ENCODE measurements at regions not wholly inside any gene's neighbourhood (a gene's known extent, or its start where the extent isn't known, plus 50 kb on each side); places are given as distances from the start of the nearest gene placed in this dataset.

- Mint-ChIP-seq H3K27me3 (ENCODE audit: low read depth in 3 of 3) (peaks cover 0 to 4% (median 0%) of the 10 kb centered on the region in 3 donors), H3K9me3 (peaks cover 0 to 13% (median 3%) of the 10 kb centered on the region in 6 donors), H3K4me3 (no peak overlapping the region), H3K36me3 (peaks cover 0 to 4% (median 0%) of the 10 kb centered on the region in 3 donors), H3K27ac (no peak overlapping the region), H3K4me1 (no peaks in the 10 kb centered on the region)
- DNase-seq = no peak
Observed at GRCh38 chr12:115093261-115093660, 409.3 kb upstream of the TBX3 start.

- H3K27ac Mint-ChIP-seq = no peak overlapping the region
- H3K4me3 Mint-ChIP-seq = no peak overlapping the region
- peaks cover 0 to 4% (median 0%) of the 10 kb centered on the region in 3 donors for H3K36me3 Mint-ChIP-seq
- no peaks in the 10 kb centered on the region for H3K4me1 Mint-ChIP-seq
- no peak for DNase-seq
- peaks cover 0 to 2% (median 1%) of the 10 kb centered on the region in 3 donors for H3K27me3 Mint-ChIP-seq (ENCODE audit: low read depth in 3 of 3)
- H3K9me3 Mint-ChIP-seq = peaks cover 0 to 12% (median 2%) of the 10 kb centered on the region in 6 donors
Observed at GRCh38 chr12:115090783-115091182, 406.8 kb upstream of the TBX3 start.

DNA sequence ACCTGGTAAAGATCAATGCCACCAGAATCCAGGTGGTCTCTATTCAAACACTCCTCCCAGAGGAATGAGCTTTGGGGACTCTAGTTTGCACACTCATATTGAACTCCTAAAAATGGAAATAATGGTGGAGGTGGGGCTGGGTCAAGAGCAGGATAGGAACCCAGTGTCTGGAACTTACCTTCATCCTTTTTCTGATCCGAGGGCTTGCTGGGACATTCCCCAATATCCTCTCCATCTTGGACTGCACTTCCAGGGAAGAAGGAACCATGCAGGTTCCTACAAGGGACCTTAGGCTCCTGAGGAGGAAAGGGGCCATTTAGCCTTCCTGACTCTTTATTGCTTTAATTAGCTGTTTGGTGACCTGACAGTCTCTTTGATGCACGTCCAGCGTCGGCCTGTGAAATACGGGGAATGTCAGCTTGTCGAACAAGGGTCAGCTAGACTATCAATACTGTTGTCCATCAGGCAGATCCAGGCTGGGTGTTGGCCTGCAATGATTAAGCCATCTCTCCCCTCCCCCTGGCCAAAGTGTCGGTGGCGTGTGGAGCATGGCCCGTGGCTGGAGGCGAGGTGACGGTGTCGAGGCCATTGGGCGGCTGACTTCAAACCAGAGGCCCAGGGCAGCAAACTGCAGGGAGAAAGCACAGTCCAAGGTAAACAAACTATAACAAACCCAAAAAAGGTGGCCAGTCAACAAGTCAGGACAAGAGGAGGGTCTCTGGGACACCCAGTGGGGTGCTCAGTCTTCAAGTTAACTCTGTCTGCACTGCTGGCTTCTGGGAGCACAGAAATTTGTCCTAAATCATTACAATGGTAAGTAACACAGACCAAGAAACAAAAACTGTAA is 405.2 kb upstream of the TBX3 start:
- Mint-ChIP-seq H3K9me3 (peaks cover 0 to 12% (median under 1%) of the 10 kb centered on the region in 6 donors), H3K4me1 (no peaks in the 10 kb centered on the region), H3K27ac (no peak overlapping the region), H3K36me3 (peaks cover 0 to 4% (median 0%) of the 10 kb centered on the region in 3 donors), H3K27me3 (ENCODE audit: low read depth in 3 of 3) (peaks cover 0 to 1% (median 0%) of the 10 kb centered on the region in 3 donors), H3K4me3 (no peak overlapping the region)
- no peak for DNase-seq

DNA sequence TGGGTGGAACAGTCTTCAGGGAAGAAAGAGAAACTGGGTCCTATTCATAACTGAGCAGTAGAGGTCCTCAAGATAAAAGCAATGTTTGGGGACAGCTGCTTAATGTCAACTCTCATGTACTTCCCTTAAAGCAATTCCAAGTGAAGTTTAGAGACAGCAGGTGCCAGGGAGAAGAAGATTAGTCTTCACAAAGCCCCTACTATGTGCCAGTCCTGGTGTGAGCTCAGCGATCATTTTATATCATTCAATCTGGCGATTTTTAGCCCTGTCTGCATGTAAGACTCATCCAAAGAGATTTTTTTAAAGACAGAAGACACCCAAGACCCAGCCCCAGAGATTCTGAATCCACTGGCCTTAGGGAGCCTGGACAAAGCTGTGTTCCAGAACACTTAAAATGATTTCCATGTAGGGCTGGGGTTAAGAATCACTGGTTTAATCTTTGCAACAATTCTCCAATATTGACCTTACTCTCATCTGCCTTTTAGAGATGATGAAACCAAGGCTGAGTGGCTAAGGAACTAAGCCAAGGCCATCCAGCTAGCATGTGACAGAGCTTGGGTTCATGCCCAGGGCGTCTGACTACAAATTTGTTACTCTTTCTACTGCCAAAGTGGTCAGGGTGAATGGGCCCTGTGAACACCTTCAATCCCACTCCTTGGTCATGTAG is 404.5 kb upstream of the TBX3 start:
- Mint-ChIP-seq H3K36me3 (peaks cover 0 to 4% (median 0%) of the 10 kb centered on the region in 3 donors), H3K27me3 (ENCODE audit: low read depth in 3 of 3) (peaks cover 0 to 1% (median 0%) of the 10 kb centered on the region in 3 donors), H3K27ac (no peak overlapping the region), H3K9me3 (peaks cover 0 to 12% (median 1%) of the 10 kb centered on the region in 6 donors), H3K4me3 (no peak overlapping the region), H3K4me1 (no peaks in the 10 kb centered on the region)
- DNase-seq = no peak

DNA sequence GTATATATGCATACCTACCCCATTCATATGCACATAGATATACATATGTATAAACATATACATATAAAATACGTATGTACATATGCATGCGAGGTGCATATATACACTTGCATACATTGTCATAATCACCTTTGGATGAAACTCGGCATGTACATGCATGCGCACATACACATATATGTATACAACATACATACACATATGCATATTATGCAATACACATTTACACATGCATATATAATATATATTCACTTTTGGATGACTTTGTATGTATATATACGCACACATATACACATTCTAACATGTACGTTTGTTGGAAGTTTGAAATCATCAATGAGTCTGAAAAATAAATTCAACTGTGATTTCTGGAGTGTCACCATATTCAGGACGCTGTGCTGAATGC is 401.6 kb upstream of the TBX3 start:
- Mint-ChIP-seq H3K27ac (no peak overlapping the region), H3K4me3 (no peak overlapping the region), H3K27me3 (ENCODE audit: low read depth in 3 of 3) (peaks cover 0 to 1% (median 0%) of the 10 kb centered on the region in 3 donors), H3K4me1 (no peaks in the 10 kb centered on the region), H3K36me3 (peaks cover 0 to 4% (median 0%) of the 10 kb centered on the region in 3 donors), H3K9me3 (peaks cover 0 to 8% (median under 1%) of the 10 kb centered on the region in 6 donors)
- DNase-seq = no peak

GRCh38 chr12:115079760-115080159 is 395.8 kb upstream of the TBX3 start:
- Mint-ChIP-seq H3K36me3 (no peaks in the 10 kb centered on the region), H3K4me1 (no peaks in the 10 kb centered on the region), H3K27ac (no peak overlapping the region), H3K27me3 (ENCODE audit: low read depth in 3 of 3) (peaks cover 0 to under 1% (median 0%) of the 10 kb centered on the region in 3 donors), H3K9me3 (peaks cover 0 to 17% (median 4%) of the 10 kb centered on the region in 6 donors), H3K4me3 (no peak overlapping the region)
- no peak for DNase-seq

GRCh38 chr12:115078990-115079389 is 395.0 kb upstream of the TBX3 start:
- H3K27ac Mint-ChIP-seq = no peak overlapping the region
- no peak for DNase-seq
- H3K4me3 Mint-ChIP-seq = no peak overlapping the region
- no peaks in the 10 kb centered on the region for H3K36me3 Mint-ChIP-seq
- H3K27me3 Mint-ChIP-seq (ENCODE audit: low read depth in 3 of 3) = peaks cover 0 to 4% (median 0%) of the 10 kb centered on the region in 3 donors
- H3K4me1 Mint-ChIP-seq = no peaks in the 10 kb centered on the region
- peaks cover 0 to 17% (median 3%) of the 10 kb centered on the region in 6 donors for H3K9me3 Mint-ChIP-seq

DNA sequence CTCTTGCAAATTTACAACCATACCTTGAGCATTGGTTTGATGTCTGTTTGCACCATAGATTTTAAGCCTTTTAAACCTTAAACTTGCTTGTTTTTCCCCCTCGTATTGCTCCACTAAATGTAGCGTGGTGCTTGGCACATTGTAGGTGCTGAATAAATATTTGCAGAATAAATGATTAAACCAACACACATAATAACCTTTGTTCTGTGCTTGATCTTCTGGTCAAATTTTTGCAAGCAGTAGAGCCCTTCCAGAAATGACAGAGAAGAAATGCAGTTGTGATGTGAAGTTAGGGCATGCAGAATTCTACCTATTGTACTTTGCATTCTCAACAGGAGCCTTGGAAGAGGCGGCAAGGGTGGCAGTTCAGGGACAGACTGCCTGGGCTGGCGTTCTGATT is 394.4 kb upstream of the TBX3 start:
- no peak overlapping the region for H3K4me3 Mint-ChIP-seq
- no peak for DNase-seq
- peaks cover 0 to 6% (median 0%) of the 10 kb centered on the region in 3 donors for H3K27me3 Mint-ChIP-seq (ENCODE audit: low read depth in 3 of 3)
- H3K36me3 Mint-ChIP-seq = no peaks in the 10 kb centered on the region
- no peak overlapping the region for H3K27ac Mint-ChIP-seq
- H3K9me3 Mint-ChIP-seq = peaks cover 0 to 15% (median 3%) of the 10 kb centered on the region in 6 donors
- H3K4me1 Mint-ChIP-seq = no peaks in the 10 kb centered on the region

DNA sequence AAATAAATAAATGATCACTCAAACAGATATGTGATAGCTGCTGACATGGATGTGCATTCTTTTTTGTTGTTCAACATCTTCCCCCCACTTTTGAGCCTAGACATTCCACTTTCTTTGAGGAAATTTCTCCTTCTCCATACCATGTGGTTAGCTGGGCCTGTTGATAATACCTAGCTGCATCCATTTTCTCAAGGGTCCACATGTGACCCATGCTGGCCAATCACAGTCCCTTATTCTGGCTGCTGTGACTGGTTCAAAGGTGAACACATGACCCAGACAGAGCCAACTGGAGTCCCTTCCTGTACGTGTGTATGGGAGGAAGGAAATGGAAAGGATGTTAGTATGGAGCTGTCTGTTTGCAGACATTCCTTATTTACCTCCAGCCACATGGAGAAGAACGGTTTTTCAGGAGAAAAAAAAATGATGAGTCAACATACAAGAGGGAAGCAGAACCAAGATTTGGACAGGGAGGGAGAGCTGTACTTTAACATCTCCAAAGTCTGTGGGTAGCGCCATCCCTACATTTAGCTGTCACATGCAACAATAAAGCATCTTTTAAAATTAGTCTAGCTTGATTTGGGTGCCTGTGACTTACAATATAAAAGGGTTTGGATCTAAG is 391.7 kb upstream of the TBX3 start:
- H3K36me3 Mint-ChIP-seq = no peaks in the 10 kb centered on the region
- H3K27ac Mint-ChIP-seq = no peak overlapping the region
- H3K4me1 Mint-ChIP-seq = no peaks in the 10 kb centered on the region
- H3K4me3 Mint-ChIP-seq = no peak overlapping the region
- DNase-seq = no peak
- H3K27me3 Mint-ChIP-seq (ENCODE audit: low read depth in 3 of 3) = peaks cover 0 to 6% (median 0%) of the 10 kb centered on the region in 3 donors
- peaks cover 0 to 19% (median 6%) of the 10 kb centered on the region in 6 donors for H3K9me3 Mint-ChIP-seq

DNA sequence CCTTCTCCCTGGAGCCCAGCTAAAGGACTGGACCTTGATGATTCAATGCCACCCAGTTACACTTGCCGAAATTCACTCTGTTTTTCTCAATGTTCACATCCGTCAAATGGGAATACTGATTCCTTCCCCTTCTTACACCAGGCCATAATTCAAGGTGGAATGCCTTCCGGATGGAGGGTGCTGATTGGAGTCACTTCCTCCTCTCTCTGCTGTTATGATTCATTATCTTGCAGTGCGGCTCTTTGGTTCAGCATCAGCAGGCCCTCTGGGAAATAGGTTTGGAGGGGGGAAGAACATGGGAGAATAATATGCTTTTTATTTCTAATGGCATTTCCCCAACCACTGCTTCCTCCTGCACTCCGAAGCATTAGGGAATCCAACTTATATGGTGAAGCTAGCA is 390.6 kb upstream of the TBX3 start:
- Mint-ChIP-seq H3K9me3 (peaks cover 0 to 19% (median 5%) of the 10 kb centered on the region in 6 donors), H3K4me3 (no peak overlapping the region), H3K27me3 (ENCODE audit: low read depth in 3 of 3) (peaks cover 0 to 6% (median 2%) of the 10 kb centered on the region in 3 donors), H3K27ac (no peak overlapping the region), H3K4me1 (no peaks in the 10 kb centered on the region), H3K36me3 (no peaks in the 10 kb centered on the region)
- DNase-seq = no peak

GRCh38 chr12:115072712-115073111 is 388.7 kb upstream of the TBX3 start:
- H3K4me3 Mint-ChIP-seq = no peak overlapping the region
- no peak for DNase-seq
- H3K27me3 Mint-ChIP-seq (ENCODE audit: low read depth in 3 of 3) = peaks cover 0 to 6% (median 2%) of the 10 kb centered on the region in 3 donors
- H3K9me3 Mint-ChIP-seq = peaks cover 0 to 13% (median 4%) of the 10 kb centered on the region in 6 donors
- no peaks in the 10 kb centered on the region for H3K36me3 Mint-ChIP-seq
- no peak overlapping the region for H3K27ac Mint-ChIP-seq
- H3K4me1 Mint-ChIP-seq = no peaks in the 10 kb centered on the region

GRCh38 chr12:115070313-115070712 is 386.3 kb upstream of the TBX3 start:
- no peak for DNase-seq
- H3K9me3 Mint-ChIP-seq = peaks cover 0 to 8% (median 4%) of the 10 kb centered on the region in 6 donors
- H3K27me3 Mint-ChIP-seq (ENCODE audit: low read depth in 3 of 3) = peaks cover 0 to 6% (median 2%) of the 10 kb centered on the region in 3 donors
- H3K27ac Mint-ChIP-seq = no peak overlapping the region
- no peaks in the 10 kb centered on the region for H3K36me3 Mint-ChIP-seq
- H3K4me3 Mint-ChIP-seq = no peak overlapping the region
- H3K4me1 Mint-ChIP-seq = no peaks in the 10 kb centered on the region

GRCh38 chr12:115064296-115064695 is 380.3 kb upstream of the TBX3 start:
- Mint-ChIP-seq H3K36me3 (no peaks in the 10 kb centered on the region), H3K27me3 (ENCODE audit: low read depth in 3 of 3) (peaks cover 0 to 1% (median 0%) of the 10 kb centered on the region in 3 donors), H3K4me3 (no peak overlapping the region), H3K4me1 (no peaks in the 10 kb centered on the region), H3K27ac (no peak overlapping the region), H3K9me3 (peaks cover 0 to 9% (median 1%) of the 10 kb centered on the region in 6 donors)
- DNase-seq = no peak

DNA sequence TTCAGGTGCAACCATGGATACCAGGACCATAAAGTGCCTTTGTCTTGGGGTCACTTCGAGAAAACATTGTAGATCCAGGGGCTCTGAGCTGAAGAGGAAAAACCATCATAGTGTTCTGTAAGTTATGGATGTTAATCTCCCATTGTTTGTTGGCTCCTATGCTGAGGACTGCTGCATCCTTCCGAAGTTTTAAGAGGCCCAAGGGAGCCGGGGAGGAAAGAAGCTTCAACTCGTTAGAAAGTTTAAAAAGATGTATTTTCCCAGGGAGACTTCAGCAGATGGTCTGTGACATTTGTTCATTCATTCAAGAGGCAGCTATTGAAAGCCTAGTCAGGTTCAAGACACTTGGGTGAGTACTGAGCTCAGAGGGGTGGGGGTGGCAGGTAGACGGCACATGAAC is 378.8 kb upstream of the TBX3 start:
- peaks cover 0 to 10% (median 6%) of the 10 kb centered on the region in 6 donors for H3K9me3 Mint-ChIP-seq
- peaks cover 0 to 1% (median 0%) of the 10 kb centered on the region in 3 donors for H3K27me3 Mint-ChIP-seq (ENCODE audit: low read depth in 3 of 3)
- no peak overlapping the region for H3K27ac Mint-ChIP-seq
- H3K36me3 Mint-ChIP-seq = no peaks in the 10 kb centered on the region
- H3K4me1 Mint-ChIP-seq = no peaks in the 10 kb centered on the region
- no peak overlapping the region for H3K4me3 Mint-ChIP-seq
- no peak for DNase-seq
